Smooth muscle cell (in vitro differentiated cells): ENCODE measurements at regions not wholly inside any gene's neighbourhood (a gene's known extent, or its start where the extent isn't known, plus 50 kb on each side); places are given as distances from the start of the nearest gene placed in this dataset.

ENCODE experiments used
- DNase-seq: peaks from one replicate; lab custom pipeline; 2025; ENCODE audit not compliant: unreplicated experiment; lab: John Stamatoyannopoulos, UW
- H2AFZ ChIP-seq: fragments of 200-600 bp; sonication (generic); 2 replicates; pipeline ENCODE4 v1.6.0; 2016; ENCODE audit warnings: antibody characterized with exemption, low read depth, mild to moderate bottlenecking
- H3F3A ChIP-seq: fragments of 200-600 bp; sonication (generic); 2 replicates; pipeline ENCODE4 v1.6.0; 2017; ENCODE audit warnings: antibody characterized with exemption, low read depth
- H3K27ac ChIP-seq: fragments of 200-600 bp; sonication (generic); 2 replicates; pipeline ENCODE4 v1.5.1; 2016; ENCODE audit warnings: low read depth, mild to moderate bottlenecking
- H3K27me3 ChIP-seq: fragments of 200-600 bp; sonication (generic); 2 replicates; pipeline ENCODE4 v1.6.1; 2016; ENCODE audit warnings: low read depth, mild to moderate bottlenecking
- H3K36me3 ChIP-seq: fragments of 200-600 bp; sonication (generic); 2 replicates; pipeline ENCODE4 v1.5.1; 2016; ENCODE audit warnings: low read depth
- H3K4me1 ChIP-seq: fragments of 200-600 bp; sonication (generic); 2 replicates; pipeline ENCODE4 v1.5.1; 2016; ENCODE audit warnings: low read depth
- H3K4me2 ChIP-seq: fragments of 200-600 bp; sonication (generic); 2 replicates; pipeline ENCODE4 v1.6.0; 2016; ENCODE audit warnings: mild to moderate bottlenecking
- H3K4me3 ChIP-seq: fragments of 200-600 bp; sonication (generic); 2 replicates; pipeline ENCODE4 v1.5.1; 2016; ENCODE audit warnings: mild to moderate bottlenecking
- H3K79me2 ChIP-seq: fragments of 200-600 bp; sonication (generic); 2 replicates; pipeline ENCODE4 v1.6.0; 2016; ENCODE audit warnings: low read depth, mild to moderate bottlenecking
- H3K9ac ChIP-seq: fragments of 200-600 bp; sonication (generic); 2 replicates; pipeline ENCODE4 v1.6.0; 2016; ENCODE audit warnings: low read depth
- H3K9me3 ChIP-seq: fragments of 200-600 bp; sonication (generic); replicated peaks from 2 replicates; pipeline ENCODE4 v1.5.1; 2016; ENCODE audit warnings: low read depth
- H4K20me1 ChIP-seq: fragments of 200-600 bp; sonication (generic); 2 replicates; pipeline ENCODE4 v1.6.0; 2016; ENCODE audit warnings: low read depth
- WGBS: methylation state at CpG from one replicate; pipeline ENCODE4 v1.1.7; 2016; ENCODE audit warnings: low lambda C conversion rate; 5-methylcytosine and 5-hydroxymethylcytosine counted together
- TF ChIP-seq, protein P1 (sequence below): fragments of 200-600 bp; sonication (generic); IDR thresholded peaks from 2 replicates; pipeline ENCODE4 v1.5.1; 2017; ENCODE audit warnings: borderline replicate concordance, mild to moderate bottlenecking, antibody characterized with exemption; ENCODE audit not compliant: insufficient read depth, poor library complexity, severe bottlenecking

DNA sequence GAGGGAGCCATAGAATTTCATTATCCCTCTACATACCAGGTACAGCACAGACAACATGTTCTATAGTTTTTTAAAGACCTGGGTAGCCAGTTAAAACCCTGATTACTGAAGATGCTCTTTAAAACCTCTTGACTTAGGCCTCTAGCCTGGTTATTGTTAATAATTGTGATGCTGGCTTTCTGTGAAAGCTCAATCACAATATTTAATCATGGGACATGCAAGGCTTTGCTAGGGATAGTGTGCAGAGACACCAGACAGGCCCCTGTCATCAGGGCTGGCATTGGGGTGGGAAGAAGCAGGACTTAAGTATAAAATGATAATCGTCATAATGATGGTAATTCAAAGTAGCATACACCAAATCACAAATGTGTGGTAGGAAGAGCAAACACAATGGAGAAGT, 274.4 kb downstream of the PTBP2 start:
- Histone ChIP-seq H4K20me1 (no peaks in the 10 kb centered on the region), H3K9me3 (no peaks in the 10 kb centered on the region), H3K4me2 (no peak overlapping the region), H3K27me3 (no peaks in the 10 kb centered on the region), H3K27ac (no peak overlapping the region), H2AFZ (no peak overlapping the region), H3K4me3 (no peak overlapping the region), H3K9ac (no peak overlapping the region), H3K79me2 (no peaks in the 10 kb centered on the region), H3K4me1 (no peaks in the 10 kb centered on the region), H3F3A (no peaks in the 10 kb centered on the region), H3K36me3 (no peaks in the 10 kb centered on the region)
- 55% methylated on average over 1 of the region's 1 CpG for WGBS
- no peak for DNase-seq
- TF ChIP-seq, protein P1, sequence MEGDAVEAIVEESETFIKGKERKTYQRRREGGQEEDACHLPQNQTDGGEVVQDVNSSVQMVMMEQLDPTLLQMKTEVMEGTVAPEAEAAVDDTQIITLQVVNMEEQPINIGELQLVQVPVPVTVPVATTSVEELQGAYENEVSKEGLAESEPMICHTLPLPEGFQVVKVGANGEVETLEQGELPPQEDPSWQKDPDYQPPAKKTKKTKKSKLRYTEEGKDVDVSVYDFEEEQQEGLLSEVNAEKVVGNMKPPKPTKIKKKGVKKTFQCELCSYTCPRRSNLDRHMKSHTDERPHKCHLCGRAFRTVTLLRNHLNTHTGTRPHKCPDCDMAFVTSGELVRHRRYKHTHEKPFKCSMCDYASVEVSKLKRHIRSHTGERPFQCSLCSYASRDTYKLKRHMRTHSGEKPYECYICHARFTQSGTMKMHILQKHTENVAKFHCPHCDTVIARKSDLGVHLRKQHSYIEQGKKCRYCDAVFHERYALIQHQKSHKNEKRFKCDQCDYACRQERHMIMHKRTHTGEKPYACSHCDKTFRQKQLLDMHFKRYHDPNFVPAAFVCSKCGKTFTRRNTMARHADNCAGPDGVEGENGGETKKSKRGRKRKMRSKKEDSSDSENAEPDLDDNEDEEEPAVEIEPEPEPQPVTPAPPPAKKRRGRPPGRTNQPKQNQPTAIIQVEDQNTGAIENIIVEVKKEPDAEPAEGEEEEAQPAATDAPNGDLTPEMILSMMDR, result no peak

DNA sequence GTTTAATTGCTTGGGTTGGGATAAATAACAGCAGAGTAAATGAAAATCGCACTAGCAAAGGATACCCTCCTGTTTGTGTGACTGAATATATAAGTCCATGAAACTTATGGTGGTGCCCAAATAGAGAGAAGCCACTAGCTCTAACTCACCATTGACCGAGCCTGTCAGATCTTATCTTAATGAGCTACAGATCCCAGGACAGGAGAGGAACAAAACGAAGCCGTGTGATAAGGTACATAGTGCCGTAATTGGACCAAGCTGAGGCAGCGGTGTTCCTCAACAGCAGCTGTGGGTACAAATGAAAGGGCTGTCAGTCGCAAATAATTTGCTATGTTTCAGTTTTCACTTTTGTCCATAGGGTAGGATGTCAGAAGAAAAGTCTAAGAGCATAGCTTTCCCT, 276.1 kb downstream of the PTBP2 start:
- Histone ChIP-seq H3F3A (no peaks in the 10 kb centered on the region), H3K27ac (no peak overlapping the region), H3K4me2 (no peak overlapping the region), H2AFZ (no peak overlapping the region), H3K4me1 (no peaks in the 10 kb centered on the region), H3K36me3 (no peaks in the 10 kb centered on the region), H4K20me1 (no peaks in the 10 kb centered on the region), H3K27me3 (no peaks in the 10 kb centered on the region), H3K79me2 (no peaks in the 10 kb centered on the region), H3K9me3 (no peaks in the 10 kb centered on the region), H3K4me3 (no peak overlapping the region), H3K9ac (no peak overlapping the region)
- TF ChIP-seq, protein P1, result no peak
- WGBS, result 34% methylated on average over 7 of the region's 7 CpGs
- no peak for DNase-seq

- Histone ChIP-seq H3K9ac (no peak overlapping the region), H3K27me3 (no peaks in the 10 kb centered on the region), H3K27ac (no peak overlapping the region), H4K20me1 (no peaks in the 10 kb centered on the region), H3F3A (no peaks in the 10 kb centered on the region), H3K4me1 (no peaks in the 10 kb centered on the region), H3K36me3 (no peaks in the 10 kb centered on the region), H3K79me2 (no peaks in the 10 kb centered on the region), H3K4me2 (no peak overlapping the region), H3K4me3 (no peak overlapping the region), H2AFZ (no peak overlapping the region), H3K9me3 (no peaks in the 10 kb centered on the region)
- TF ChIP-seq, protein P1, result no peak
- WGBS, result 93% methylated on average over 3 of the region's 3 CpGs
- DNase-seq, result no peak
Observed at GRCh38 chr1:96998466-96998865, 276.9 kb downstream of the PTBP2 start.

GRCh38 chr1:96999191-96999590, 277.6 kb downstream of the PTBP2 start:
- no peaks in the 10 kb centered on the region for H3K36me3 ChIP-seq
- H4K20me1 ChIP-seq, result no peaks in the 10 kb centered on the region
- H3K4me1 ChIP-seq, result no peaks in the 10 kb centered on the region
- no peak overlapping the region for H3K4me2 ChIP-seq
- no peaks in the 10 kb centered on the region for H3K9me3 ChIP-seq
- no peak overlapping the region for H2AFZ ChIP-seq
- TF ChIP-seq, protein P1, result no peak
- no peaks in the 10 kb centered on the region for H3K27me3 ChIP-seq
- no peak overlapping the region for H3K9ac ChIP-seq
- DNase-seq, result no peak
- H3K27ac ChIP-seq, result no peak overlapping the region
- no peaks in the 10 kb centered on the region for H3K79me2 ChIP-seq
- WGBS, result 41% methylated on average over 2 of the region's 2 CpGs
- H3F3A ChIP-seq, result no peaks in the 10 kb centered on the region
- H3K4me3 ChIP-seq, result no peak overlapping the region
